ENCODE measurements at regions not wholly inside any gene's neighbourhood (a gene's known extent, or its start where the extent isn't known, plus 50 kb on each side); places are given as distances from the start of the nearest gene placed in this dataset.

DNA sequence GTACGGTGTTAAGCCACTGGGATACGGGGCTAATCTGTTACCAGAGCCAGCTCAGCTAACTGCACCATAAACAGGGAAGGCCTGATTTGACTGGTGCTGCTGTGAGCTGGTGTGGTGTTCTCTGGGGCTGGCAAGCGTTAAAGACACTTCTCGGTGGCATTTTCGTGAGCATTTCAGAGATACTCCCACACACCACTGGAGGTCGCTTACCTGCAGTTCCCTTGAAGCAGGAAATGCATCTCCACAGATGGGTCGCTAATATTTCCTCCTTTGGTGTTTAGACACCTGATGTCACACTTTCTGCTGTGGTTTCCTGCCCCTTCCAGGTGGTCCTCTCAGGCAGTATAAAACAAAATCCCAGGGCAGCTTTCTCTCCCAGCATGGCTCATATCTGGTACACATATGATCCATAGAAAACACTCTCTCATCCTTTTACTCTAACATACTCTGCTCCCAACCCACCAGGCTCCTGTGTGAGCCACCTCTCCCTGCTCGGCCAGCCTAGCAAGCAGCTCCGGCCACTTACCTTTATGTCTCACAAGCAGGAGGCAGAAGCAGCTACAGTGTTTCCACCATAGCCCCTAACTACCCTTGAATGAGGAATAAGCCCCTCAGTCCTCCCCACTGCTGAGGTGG, 129.9 kb upstream of the GRIN2B start:
- Histone ChIP-seq H3K9me3 (no peaks in the 10 kb centered on the region), H3K36me3 (no peaks in the 10 kb centered on the region), H3K4me3 (no peak overlapping the region), H3K27ac (no peak overlapping the region), H3K4me1 (no peaks in the 10 kb centered on the region), H3K27me3 (no peaks in the 10 kb centered on the region)
- ATAC-seq (no peak), DNase-seq (no peak)
- intact Hi-C loops (cut with DNase I): no loop called here
- TF ChIP-seq, protein P1, sequence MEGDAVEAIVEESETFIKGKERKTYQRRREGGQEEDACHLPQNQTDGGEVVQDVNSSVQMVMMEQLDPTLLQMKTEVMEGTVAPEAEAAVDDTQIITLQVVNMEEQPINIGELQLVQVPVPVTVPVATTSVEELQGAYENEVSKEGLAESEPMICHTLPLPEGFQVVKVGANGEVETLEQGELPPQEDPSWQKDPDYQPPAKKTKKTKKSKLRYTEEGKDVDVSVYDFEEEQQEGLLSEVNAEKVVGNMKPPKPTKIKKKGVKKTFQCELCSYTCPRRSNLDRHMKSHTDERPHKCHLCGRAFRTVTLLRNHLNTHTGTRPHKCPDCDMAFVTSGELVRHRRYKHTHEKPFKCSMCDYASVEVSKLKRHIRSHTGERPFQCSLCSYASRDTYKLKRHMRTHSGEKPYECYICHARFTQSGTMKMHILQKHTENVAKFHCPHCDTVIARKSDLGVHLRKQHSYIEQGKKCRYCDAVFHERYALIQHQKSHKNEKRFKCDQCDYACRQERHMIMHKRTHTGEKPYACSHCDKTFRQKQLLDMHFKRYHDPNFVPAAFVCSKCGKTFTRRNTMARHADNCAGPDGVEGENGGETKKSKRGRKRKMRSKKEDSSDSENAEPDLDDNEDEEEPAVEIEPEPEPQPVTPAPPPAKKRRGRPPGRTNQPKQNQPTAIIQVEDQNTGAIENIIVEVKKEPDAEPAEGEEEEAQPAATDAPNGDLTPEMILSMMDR (IDR thresholded peaks at IDR 0.05): no peak

DNA sequence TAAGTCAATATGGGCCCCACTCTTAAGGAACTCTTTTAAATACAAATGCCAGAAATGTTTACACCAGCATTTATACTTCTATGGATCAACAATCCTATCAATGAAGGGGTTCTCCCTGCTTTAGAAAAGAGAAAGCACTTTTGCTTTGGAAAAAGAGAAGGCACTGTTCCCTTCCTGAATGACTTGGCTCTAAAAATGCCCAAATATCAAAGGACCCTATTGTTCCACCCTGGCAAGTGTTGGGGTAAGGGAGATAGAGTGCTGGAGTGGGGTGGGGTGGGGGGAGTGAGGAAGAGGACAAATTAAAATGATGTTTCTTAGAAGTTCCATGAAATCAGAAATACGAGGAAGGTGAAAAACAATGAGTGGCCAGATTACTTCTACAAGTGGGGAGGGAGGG, 131.6 kb upstream of the GRIN2B start:
- TF ChIP-seq, protein P1 (IDR thresholded peaks at IDR 0.05): no peak
- Histone ChIP-seq H3K4me3 (no peak overlapping the region), H3K36me3 (no peaks in the 10 kb centered on the region), H3K9me3 (peaks cover 0 to 9% of the 10 kb centered on the region in 2 donors), H3K27ac (no peak overlapping the region), H3K27me3 (no peaks in the 10 kb centered on the region), H3K4me1 (no peaks in the 10 kb centered on the region)
- DNase-seq (no peak), ATAC-seq (no peak)
- intact Hi-C loops (cut with DNase I): no loop called here

DNA sequence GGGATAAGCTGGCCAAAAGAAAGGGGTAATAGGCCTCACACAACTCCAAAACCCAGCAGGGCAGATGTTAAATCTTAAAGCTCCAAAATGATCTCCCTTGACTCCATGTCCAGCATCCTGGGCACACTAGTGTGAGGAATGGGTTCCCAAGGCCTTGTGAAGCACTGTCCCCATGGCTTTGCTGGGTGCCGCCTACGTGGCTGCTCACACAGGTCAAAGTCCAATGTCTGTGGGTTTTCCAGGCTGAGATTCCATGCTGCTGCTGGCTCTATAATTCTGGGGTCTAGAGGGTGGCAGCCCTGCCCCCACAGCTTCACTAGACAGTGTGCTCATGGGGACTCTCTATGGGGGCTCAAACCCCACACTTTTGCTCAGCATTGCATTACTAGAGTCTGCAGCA, 145.3 kb upstream of the GRIN2B start:
- intact Hi-C loops (cut with DNase I): no loop called here
- TF ChIP-seq, protein P1 (IDR thresholded peaks at IDR 0.05): no peak
- no peak overlapping the region for H3K27ac ChIP-seq
- no peak overlapping the region for H3K4me3 ChIP-seq
- H3K4me1 ChIP-seq: no peaks in the 10 kb centered on the region
- H3K27me3 ChIP-seq: no peaks in the 10 kb centered on the region
- no peak for DNase-seq
- no peaks in the 10 kb centered on the region for H3K36me3 ChIP-seq
- H3K9me3 ChIP-seq: peaks cover 0 to 16% of the 10 kb centered on the region in 2 donors
- no peak for ATAC-seq

DNA sequence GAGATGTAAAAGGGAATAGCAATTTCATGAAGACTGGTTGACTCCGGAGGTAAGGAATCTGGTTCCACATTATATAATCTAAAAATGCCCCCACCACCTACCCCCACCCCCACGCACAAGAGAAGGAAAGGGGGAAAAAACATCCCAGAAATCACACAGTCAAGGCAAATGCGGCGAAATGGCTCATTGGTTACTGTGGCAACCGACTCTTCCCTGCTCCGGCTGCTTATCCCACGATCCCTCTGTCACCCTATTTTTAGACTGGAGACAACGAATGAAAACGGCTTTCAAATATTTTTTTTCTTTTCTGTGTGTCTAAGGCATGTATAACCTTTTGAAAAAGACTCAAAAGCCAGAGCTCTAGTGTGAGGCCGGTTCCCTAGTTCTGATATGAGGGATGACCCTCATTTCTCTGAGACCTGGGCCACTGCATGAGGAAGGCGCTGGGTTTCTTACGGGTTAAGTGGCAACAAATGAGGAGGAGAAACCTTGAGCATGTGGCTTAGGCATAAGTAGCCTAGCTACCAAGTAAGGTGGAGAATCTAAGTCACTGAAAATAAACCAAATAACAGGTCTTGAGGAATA, 148.3 kb upstream of the GRIN2B start:
- H3K9me3 ChIP-seq: peaks cover 0 to 12% of the 10 kb centered on the region in 2 donors
- H3K27me3 ChIP-seq: no peaks in the 10 kb centered on the region
- no peaks in the 10 kb centered on the region for H3K4me1 ChIP-seq
- TF ChIP-seq, protein P1 (IDR thresholded peaks at IDR 0.05): no peak
- intact Hi-C loops (cut with DNase I): no loop called here
- DNase-seq (no peak), ATAC-seq (no peak)
- H3K4me3 ChIP-seq: no peak overlapping the region
- H3K27ac ChIP-seq: no peak overlapping the region
- H3K36me3 ChIP-seq: no peaks in the 10 kb centered on the region

DNA sequence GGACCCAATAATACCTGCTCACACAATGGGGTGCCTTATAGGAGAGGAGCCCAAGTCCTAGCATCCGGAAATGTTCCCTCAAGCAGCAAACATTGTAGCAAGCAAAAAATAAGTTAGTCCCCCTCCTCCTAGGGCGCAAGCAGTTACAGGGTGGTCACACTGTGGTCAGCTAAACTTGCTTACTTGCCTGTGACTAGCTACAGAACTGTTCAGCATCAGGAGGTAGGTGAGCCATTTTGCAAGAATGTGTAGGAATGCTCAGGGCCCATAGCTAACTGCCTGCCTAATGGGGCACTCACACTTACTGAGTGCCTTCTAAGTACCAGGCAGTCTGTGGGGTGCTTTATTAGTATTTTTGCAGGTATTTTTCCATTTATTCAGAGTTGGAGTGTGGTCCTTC, 154.6 kb upstream of the GRIN2B start:
- intact Hi-C loops (cut with DNase I): no loop called here
- DNase-seq (no peak), ATAC-seq (no peak)
- H3K27me3 ChIP-seq: no peaks in the 10 kb centered on the region
- H3K27ac ChIP-seq: no peak overlapping the region
- H3K9me3 ChIP-seq: peaks cover 0 to 3% of the 10 kb centered on the region in 2 donors
- H3K4me3 ChIP-seq: no peak overlapping the region
- TF ChIP-seq, protein P1 (IDR thresholded peaks at IDR 0.05): no peak
- H3K36me3 ChIP-seq: no peaks in the 10 kb centered on the region
- no peaks in the 10 kb centered on the region for H3K4me1 ChIP-seq

Data from left lung (tissue), 4 donors.